Neuronal stem cell (in vitro differentiated cells): ENCODE measurements at regions not wholly inside any gene's neighbourhood (a gene's known extent, or its start where the extent isn't known, plus 50 kb on each side); places are given as distances from the start of the nearest gene placed in this dataset.
"Not testable (repeated sequence)": the region's sequence is repeated elsewhere in the genome, so short reads cannot be mapped to it uniquely, and the experiment has no call there.

Source experiments
- DNase-seq: peaks from one replicate; pipeline ENCODE4 v3.0.0-alpha.2; 2013; ENCODE audit warnings: low spot score
- H2AFZ ChIP-seq: one replicate; pipeline ENCODE4 v1.6.1; 2013; ENCODE audit warnings: mild to moderate bottlenecking, low read length, inconsistent platforms
- H2AK5ac ChIP-seq: 2 replicates; pipeline ENCODE4 v1.6.1; 2013; ENCODE audit warnings: low read depth, mild to moderate bottlenecking, inconsistent platforms, low read length, moderate library complexity, mixed read lengths
- H2BK120ac ChIP-seq: 2 replicates; pipeline ENCODE4 v1.6.1; 2013; ENCODE audit warnings: low read depth, mild to moderate bottlenecking, inconsistent platforms, low read length, moderate library complexity, mixed read lengths
- H2BK12ac ChIP-seq: one replicate; pipeline ENCODE4 v1.6.1; 2013; ENCODE audit warnings: low read length, inconsistent platforms
- H2BK15ac ChIP-seq: 2 replicates; pipeline ENCODE4 v1.6.1; 2013; ENCODE audit warnings: mild to moderate bottlenecking, low read length, inconsistent platforms, mixed read lengths
- H2BK5ac ChIP-seq: one replicate; pipeline ENCODE4 v1.6.1; 2013; ENCODE audit warnings: inconsistent platforms, mild to moderate bottlenecking, low read length, moderate library complexity
- H3K14ac ChIP-seq: one replicate; pipeline ENCODE4 v1.6.1; 2013; ENCODE audit warnings: low read length, inconsistent platforms
- H3K18ac ChIP-seq: 2 replicates; pipeline ENCODE4 v1.6.1; 2013; ENCODE audit warnings: low read length, inconsistent platforms
- H3K23ac ChIP-seq: 2 replicates; pipeline ENCODE4 v1.6.1; 2013; ENCODE audit warnings: low read depth, mild to moderate bottlenecking, mixed read lengths, low read length, inconsistent platforms; ENCODE audit not compliant: poor library complexity
- H3K27ac ChIP-seq: replicated peaks from 3 replicates; pipeline ENCODE4 v1.5.1; 2013; ENCODE audit warnings: low read length, inconsistent platforms
- H3K27me3 ChIP-seq, 3 experiments: 2 replicates each; pipeline ENCODE4 v1.6.1; 2013; ENCODE audit warnings: low read length in 3 of 3, mild to moderate bottlenecking in 2 of 3, inconsistent platforms in 1 of 3, low read depth in 1 of 3, mixed read lengths in 1 of 3, moderate library complexity in 1 of 3; ENCODE audit not compliant: control insufficient read depth in 3 of 3, insufficient read depth in 3 of 3
- H3K36me3 ChIP-seq, 2 donors: replicated peaks in 1 of 2; 2 replicates each; pipeline ENCODE4 v1.6.1; 2013; ENCODE audit warnings: low read length in 2 of 2; ENCODE audit not compliant: control insufficient read depth in 2 of 2, insufficient read depth in 2 of 2
- H3K4ac ChIP-seq: 2 replicates; pipeline ENCODE4 v1.6.1; 2013; ENCODE audit warnings: inconsistent platforms, mild to moderate bottlenecking, low read length, moderate library complexity
- H3K4me1 ChIP-seq, 2 donors: 1 replicate in 1 of 2; 2 replicates in 1 of 2; pipeline ENCODE4 v1.6.1; 2013; ENCODE audit warnings: low read length in 2 of 2, low read depth in 1 of 2; ENCODE audit not compliant: control insufficient read depth in 2 of 2, insufficient read depth in 1 of 2
- H3K4me2 ChIP-seq: one replicate; pipeline ENCODE4 v1.6.1; 2013; ENCODE audit warnings: mild to moderate bottlenecking, low read length, inconsistent platforms; ENCODE audit not compliant: insufficient read depth, poor library complexity, severe bottlenecking
- H3K4me3 ChIP-seq, 2 donors: 2 replicates each; pipeline ENCODE4 v1.5.1; 2013; ENCODE audit warnings: low read length in 2 of 2, mild to moderate bottlenecking in 2 of 2, inconsistent platforms in 1 of 2, moderate library complexity in 1 of 2
- H3K79me1 ChIP-seq: one replicate; pipeline ENCODE4 v1.6.1; 2013; ENCODE audit warnings: low read depth, mild to moderate bottlenecking, inconsistent platforms, low read length, moderate library complexity
- H3K9ac ChIP-seq: one replicate; pipeline ENCODE4 v1.6.1; 2013; ENCODE audit warnings: mild to moderate bottlenecking, low read depth, low read length, inconsistent platforms; ENCODE audit not compliant: poor library complexity
- H3K9me3 ChIP-seq, 2 donors: replicated peaks in 1 of 2; 2 replicates each; pipeline versions ENCODE3 to v1.6.1; 2013; ENCODE audit warnings: low read length in 2 of 2, mild to moderate bottlenecking in 2 of 2, inconsistent platforms in 1 of 2, low read depth in 1 of 2, mixed read lengths in 1 of 2, moderate library complexity in 1 of 2; ENCODE audit not compliant: control insufficient read depth in 2 of 2, insufficient read depth in 1 of 2
- H4K8ac ChIP-seq: one replicate; pipeline ENCODE4 v1.6.1; 2013; ENCODE audit warnings: low read depth, mild to moderate bottlenecking, inconsistent platforms, low read length, moderate library complexity
- H4K91ac ChIP-seq: one replicate; pipeline ENCODE4 v1.6.1; 2013; ENCODE audit warnings: low read length, low read depth, mild to moderate bottlenecking, inconsistent platforms; ENCODE audit not compliant: poor library complexity
- WGBS, 2 donors: extraction: QIAGEN DNeasy Blood & Tissue Kit; methylation state at CpG; one replicate each; pipeline ENCODE4 v1.1.7; 2013; ENCODE audit warnings: missing lambda C conversion rate in 2 of 2, mixed read lengths in 1 of 2; ENCODE audit not compliant: insufficient read length in 2 of 2, insufficient replicate concordance in 1 of 2; ENCODE audit errors: extremely low coverage in 2 of 2; 5-methylcytosine and 5-hydroxymethylcytosine counted together

DNA sequence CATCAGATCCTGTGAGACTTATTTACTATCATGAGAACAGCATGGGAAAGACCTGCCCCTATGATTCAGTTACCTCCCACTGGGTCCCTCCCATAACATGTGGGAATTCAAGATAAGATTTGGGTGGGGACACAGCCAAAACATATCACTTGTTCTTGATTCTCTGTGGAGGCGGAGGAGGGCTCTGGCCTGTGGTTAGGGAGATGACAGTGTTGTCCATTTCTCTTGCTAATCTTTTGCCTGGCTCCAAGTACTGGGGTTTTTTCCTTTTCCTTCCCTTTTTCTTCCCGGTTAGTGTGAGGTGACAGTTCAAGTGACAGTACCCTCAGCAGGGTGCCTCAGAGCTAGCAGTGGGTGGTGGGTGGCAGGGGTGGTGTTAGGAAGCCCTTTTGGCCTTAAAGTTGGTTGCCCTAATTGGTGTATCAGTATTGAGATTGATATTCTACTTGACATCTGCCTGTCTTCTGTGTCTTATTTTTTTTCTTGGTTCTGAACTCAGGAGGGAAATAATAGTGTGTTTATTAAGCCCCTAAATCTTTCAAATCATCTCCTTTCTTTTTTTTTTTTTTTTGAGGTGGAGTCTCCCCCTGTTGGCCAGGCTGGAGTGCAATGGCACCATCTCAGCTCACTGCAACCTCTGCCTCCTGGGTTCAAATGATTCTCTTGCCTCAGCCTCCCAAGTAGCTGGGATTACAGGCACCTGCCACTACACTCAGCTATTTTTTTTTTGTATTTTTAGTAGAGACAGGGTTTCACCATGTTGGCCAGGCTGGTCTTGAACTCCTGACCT, 192.0 kb downstream of the ASB1 start:
- not testable (repeated sequence) for H2BK5ac ChIP-seq, H3K23ac ChIP-seq, H2AFZ ChIP-seq, H3K9ac ChIP-seq, H3K36me3 ChIP-seq, H4K91ac ChIP-seq, H3K4ac ChIP-seq, H2AK5ac ChIP-seq, H3K14ac ChIP-seq, H3K18ac ChIP-seq, H3K4me3 ChIP-seq, H4K8ac ChIP-seq, H3K4me2 ChIP-seq, H2BK12ac ChIP-seq, H3K27me3 ChIP-seq, H2BK120ac ChIP-seq, H3K9me3 ChIP-seq, H3K27ac ChIP-seq, DNase-seq, H3K79me1 ChIP-seq, H2BK15ac ChIP-seq, H3K4me1 ChIP-seq
- WGBS, 2 donors = no CpG with 5 or more reads among the region's 2 CpGs

DNA sequence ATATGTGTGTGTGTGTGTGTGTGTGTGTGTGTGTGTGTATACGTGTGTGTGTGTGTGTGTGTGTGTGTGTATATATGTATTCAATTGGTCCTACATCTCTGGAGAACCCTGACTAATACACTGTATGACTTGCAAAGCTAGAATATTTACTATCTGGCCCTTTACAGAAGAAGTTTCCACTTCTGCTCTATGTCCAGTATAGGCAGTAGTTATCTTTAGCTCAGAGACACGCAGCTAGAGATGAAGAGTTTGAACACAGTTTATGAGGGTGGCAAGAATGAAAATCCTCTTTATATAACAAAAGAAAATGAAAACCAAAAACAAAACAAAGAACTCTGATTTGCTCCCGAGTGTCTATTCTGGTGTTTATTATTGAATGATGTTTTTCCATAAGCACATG, 201.2 kb downstream of the ASB1 start:
- Histone ChIP-seq H3K27me3 (peaks cover 0 to 3% (median 0%) of the 10 kb centered on the region in 3 experiments), H2AK5ac (no peak overlapping the region), H2BK120ac (no peak overlapping the region), H3K79me1 (no peaks in the 10 kb centered on the region), H3K14ac (no peak overlapping the region), H4K91ac (no peak overlapping the region), H3K9me3 (no peaks in the 10 kb centered on the region), H3K4me1 (no peaks in the 10 kb centered on the region), H4K8ac (no peak overlapping the region), H3K18ac (no peak overlapping the region), H2AFZ (no peak overlapping the region), H2BK5ac (no peak overlapping the region), H3K23ac (no peak overlapping the region), H3K4ac (no peak overlapping the region), H3K4me2 (no peak overlapping the region), H3K27ac (no peak overlapping the region), H2BK15ac (no peak overlapping the region), H2BK12ac (no peak overlapping the region), H3K36me3 (no peaks in the 10 kb centered on the region), H3K4me3 (no peak overlapping the region), H3K9ac (no peak overlapping the region)
- no CpG with 5 or more reads among the region's 3 CpGs for WGBS, 2 donors
- no peak for DNase-seq

DNA sequence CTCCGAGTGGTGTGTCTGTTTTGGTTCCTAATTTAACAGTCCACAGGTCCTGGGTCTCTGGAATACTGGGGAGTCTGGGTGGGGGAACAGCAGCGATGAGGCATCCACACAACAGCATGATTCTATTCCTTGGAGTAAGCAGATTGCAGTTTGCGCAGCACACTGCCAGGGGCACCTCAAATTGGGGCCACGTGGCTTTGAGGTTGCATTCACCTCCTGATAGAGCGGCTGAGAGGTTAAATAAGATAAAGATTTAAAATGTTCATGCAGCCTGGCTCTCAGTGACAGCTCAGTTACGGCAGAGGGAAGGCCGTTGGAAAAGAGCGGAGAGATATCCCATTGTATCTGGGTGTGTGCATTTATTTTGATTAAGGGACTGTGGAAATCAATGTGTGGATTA, 202.3 kb downstream of the ASB1 start:
- H3K4me2 ChIP-seq = no peak overlapping the region
- H2BK5ac ChIP-seq = no peak overlapping the region
- H4K8ac ChIP-seq = no peak overlapping the region
- H3K4ac ChIP-seq = no peak overlapping the region
- no peaks in the 10 kb centered on the region for H3K9me3 ChIP-seq
- H3K23ac ChIP-seq = no peak overlapping the region
- H2BK12ac ChIP-seq = no peak overlapping the region
- no peak for DNase-seq
- no peak overlapping the region for H3K27ac ChIP-seq
- H3K79me1 ChIP-seq = no peaks in the 10 kb centered on the region
- no peak overlapping the region for H4K91ac ChIP-seq
- H2AFZ ChIP-seq = no peak overlapping the region
- peaks cover 0 to 3% (median 0%) of the 10 kb centered on the region in 3 experiments for H3K27me3 ChIP-seq
- no peak overlapping the region for H3K4me3 ChIP-seq
- no peak overlapping the region for H3K14ac ChIP-seq
- H3K4me1 ChIP-seq = no peaks in the 10 kb centered on the region
- no peaks in the 10 kb centered on the region for H3K36me3 ChIP-seq
- H2AK5ac ChIP-seq = no peak overlapping the region
- H2BK15ac ChIP-seq = no peak overlapping the region
- no peak overlapping the region for H3K18ac ChIP-seq
- no peak overlapping the region for H3K9ac ChIP-seq
- H2BK120ac ChIP-seq = no peak overlapping the region
- no CpG with 5 or more reads among the region's 8 CpGs for WGBS, 2 donors

DNA sequence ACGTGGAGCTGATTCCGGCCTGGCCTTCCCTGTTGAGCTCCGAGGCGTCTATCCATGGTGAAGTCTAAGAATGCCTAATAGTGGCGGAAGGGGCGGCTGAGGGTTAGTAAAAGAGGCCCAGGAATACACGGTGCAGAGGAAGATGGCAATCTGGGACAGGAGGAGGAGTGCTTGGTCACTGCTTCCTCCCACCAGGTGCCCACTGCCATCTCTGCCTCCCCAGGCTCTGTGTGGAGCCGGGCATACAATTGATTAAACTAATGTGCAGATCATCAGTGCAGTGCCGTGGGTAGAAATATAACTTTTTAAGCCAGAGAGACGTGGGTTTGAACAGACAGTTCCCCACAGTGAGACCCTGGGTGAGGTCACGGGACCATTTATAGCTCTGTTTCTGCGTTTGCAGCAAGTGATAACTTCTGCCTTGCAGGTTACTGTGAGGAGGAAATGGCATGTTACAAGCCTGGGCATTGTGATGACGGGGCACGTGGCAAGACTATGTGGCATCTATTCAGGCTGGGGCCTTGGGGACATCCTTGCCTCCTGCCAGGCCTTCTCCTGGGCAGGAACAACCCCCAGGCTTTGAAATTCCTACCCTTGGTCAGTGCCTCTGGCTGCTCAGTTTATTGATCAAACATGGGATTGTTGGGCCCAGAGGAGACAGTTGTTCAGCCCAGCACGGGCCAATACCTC, 204.9 kb downstream of the ASB1 start:
- H3K4me1 ChIP-seq = no peaks in the 10 kb centered on the region
- H2BK120ac ChIP-seq = no peak overlapping the region
- WGBS, 2 donors = no CpG with 5 or more reads among the region's 15 CpGs
- no peaks in the 10 kb centered on the region for H3K79me1 ChIP-seq
- H3K18ac ChIP-seq = peak overlapping the region; percentile 34
- H4K8ac ChIP-seq = no peak overlapping the region
- no peak overlapping the region for H3K4me3 ChIP-seq
- H3K9ac ChIP-seq = no peak overlapping the region
- H2BK15ac ChIP-seq = no peak overlapping the region
- no peaks in the 10 kb centered on the region for H3K36me3 ChIP-seq
- H3K23ac ChIP-seq = peak overlapping the region; percentile 9
- no peak overlapping the region for H3K14ac ChIP-seq
- peaks cover 0 to 3% (median 0%) of the 10 kb centered on the region in 3 experiments for H3K27me3 ChIP-seq
- DNase-seq = no peak
- H3K4ac ChIP-seq = no peak overlapping the region
- H3K4me2 ChIP-seq = no peak overlapping the region
- peak overlapping the region; percentile 26 for H2BK5ac ChIP-seq
- no peak overlapping the region for H2AFZ ChIP-seq
- no peak overlapping the region for H4K91ac ChIP-seq
- no peak overlapping the region for H3K27ac ChIP-seq
- no peak overlapping the region for H2BK12ac ChIP-seq
- H2AK5ac ChIP-seq = no peak overlapping the region
- H3K9me3 ChIP-seq = no peaks in the 10 kb centered on the region
